HuH-7.5 (cell line): ENCODE measurements at regions not wholly inside any gene's neighbourhood (a gene's known extent, or its start where the extent isn't known, plus 50 kb on each side); places are given as distances from the start of the nearest gene placed in this dataset.

Experiments used
- DNase-seq: peaks from one replicate; pipeline ENCODE4 v3.0.0; 2011; ENCODE audit warnings: low spot score

- no peak for DNase-seq
Observed at GRCh38 chr7:32177232-32177631, 107.0 kb upstream of the PDE1C start.

- DNase-seq = no peak
Observed at GRCh38 chr7:32175099-32175498, 104.9 kb upstream of the PDE1C start.

GRCh38 chr7:32171248-32171647 is 101.0 kb upstream of the PDE1C start:
- no peak for DNase-seq

- no peak for DNase-seq
Observed at GRCh38 chr7:32170838-32171237, 100.6 kb upstream of the PDE1C start.

- DNase-seq = no peak
Observed at GRCh38 chr7:32169228-32169627, 99.0 kb upstream of the PDE1C start.

GRCh38 chr7:32167815-32168214 is 97.6 kb upstream of the PDE1C start:
- no peak for DNase-seq

- DNase-seq = no peak
Observed at GRCh38 chr7:32167256-32167655, 97.0 kb upstream of the PDE1C start.

- DNase-seq = peak; percentile 14
Observed at GRCh38 chr7:32164341-32164996, 94.3 kb upstream of the PDE1C start.

- no peak for DNase-seq
Observed at GRCh38 chr7:32163896-32164295, 93.7 kb upstream of the PDE1C start.

GRCh38 chr7:32163141-32163806 is 93.1 kb upstream of the PDE1C start:
- DNase-seq = no peak

- no peak for DNase-seq
Observed at GRCh38 chr7:32161708-32162107, 91.5 kb upstream of the PDE1C start.

GRCh38 chr7:32158751-32159745 is 88.8 kb upstream of the PDE1C start:
- DNase-seq = no peak

- DNase-seq = no peak
Observed at GRCh38 chr7:32158076-32158475, 87.9 kb upstream of the PDE1C start.

- DNase-seq = no peak
Observed at GRCh38 chr7:32155712-32156111, 85.5 kb upstream of the PDE1C start.

- DNase-seq = no peak
Observed at GRCh38 chr7:32154797-32155196, 84.6 kb upstream of the PDE1C start.

- no peak for DNase-seq
Observed at GRCh38 chr7:32153006-32153405, 82.8 kb upstream of the PDE1C start.

GRCh38 chr7:32152576-32152975 is 82.4 kb upstream of the PDE1C start:
- no peak for DNase-seq

- DNase-seq = no peak
Observed at GRCh38 chr7:32150589-32150988, 80.4 kb upstream of the PDE1C start.

GRCh38 chr7:32150039-32150438 is 79.8 kb upstream of the PDE1C start:
- DNase-seq = no peak

- no peak for DNase-seq
Observed at GRCh38 chr7:32147546-32148268, 77.5 kb upstream of the PDE1C start.

- no peak for DNase-seq
Observed at GRCh38 chr7:32145911-32146310, 75.7 kb upstream of the PDE1C start.

- no peak for DNase-seq
Observed at GRCh38 chr7:32144676-32145075, 74.5 kb upstream of the PDE1C start.
